ENCODE measurements at regions not wholly inside any gene's neighbourhood (a gene's known extent, or its start where the extent isn't known, plus 50 kb on each side); places are given as distances from the start of the nearest gene placed in this dataset.

- H3K36me3 Mint-ChIP-seq, result no peaks in the 10 kb centered on the region
- H3K27me3 Mint-ChIP-seq, result no peaks in the 10 kb centered on the region
- no peak for DNase-seq
- ChIA-PET POLR2A (ENCODE audit: partially characterized antibody) (no interaction called here), CTCF (ENCODE audit: partially characterized antibody) (no interaction called here)
- H3K27me3 ChIP-seq (ENCODE audit: insufficient read depth, low read length), result no peaks in the 10 kb centered on the region
- H3K4me1 ChIP-seq (ENCODE audit: insufficient read depth, low read length), result no peaks in the 10 kb centered on the region
- H3K36me3 ChIP-seq (ENCODE audit: insufficient read depth, low read length), result no peaks in the 10 kb centered on the region
- no peak overlapping the region for H3K4me3 Mint-ChIP-seq
- H3K4me1 Mint-ChIP-seq, result no peaks in the 10 kb centered on the region
- peaks cover 0 to 7% (median 3%) of the 10 kb centered on the region in 8 donors for H3K9me3 Mint-ChIP-seq
- intact Hi-C loops (cut with micrococcal nuclease), result no loop called here
- H3K27ac Mint-ChIP-seq, result no peak overlapping the region
- no peak overlapping the region for H3K27ac ChIP-seq (ENCODE audit: low read depth, low read length)
- no peaks in the 10 kb centered on the region for H3K9me3 ChIP-seq (ENCODE audit: control insufficient read depth in 1 of 2, low read length in 2 of 2)
- H3K4me3 ChIP-seq (ENCODE audit: low read length in 2 of 2), result no peak overlapping the region
Measured at GRCh38 chr12:85509857-85510256, 229.8 kb downstream of the ALX1 start.

GRCh38 chr12:85516039-85516438 is 236.0 kb downstream of the ALX1 start:
- intact Hi-C loops (cut with micrococcal nuclease), result no loop called here
- Mint-ChIP-seq H3K4me3 (no peak overlapping the region), H3K36me3 (no peaks in the 10 kb centered on the region), H3K9me3 (peaks cover 0 to 7% (median 1%) of the 10 kb centered on the region in 8 donors), H3K27ac (no peak overlapping the region), H3K4me1 (no peaks in the 10 kb centered on the region), H3K27me3 (no peaks in the 10 kb centered on the region)
- Histone ChIP-seq H3K27me3 (ENCODE audit: insufficient read depth, low read length) (no peaks in the 10 kb centered on the region), H3K9me3 (ENCODE audit: control insufficient read depth in 1 of 2, low read length in 2 of 2) (no peaks in the 10 kb centered on the region), H3K4me1 (ENCODE audit: insufficient read depth, low read length) (no peaks in the 10 kb centered on the region), H3K27ac (ENCODE audit: low read depth, low read length) (no peak overlapping the region), H3K4me3 (ENCODE audit: low read length in 2 of 2) (no peak overlapping the region), H3K36me3 (ENCODE audit: insufficient read depth, low read length) (no peaks in the 10 kb centered on the region)
- no peak for DNase-seq
- ChIA-PET POLR2A (ENCODE audit: partially characterized antibody) (no interaction called here), CTCF (ENCODE audit: partially characterized antibody) (no interaction called here)

GRCh38 chr12:85516667-85517325 is 236.8 kb downstream of the ALX1 start:
- H3K27me3 ChIP-seq (ENCODE audit: insufficient read depth, low read length), result no peaks in the 10 kb centered on the region
- intact Hi-C loops (cut with micrococcal nuclease), result no loop called here
- no peak overlapping the region for H3K27ac Mint-ChIP-seq
- no peaks in the 10 kb centered on the region for H3K36me3 Mint-ChIP-seq
- H3K4me1 Mint-ChIP-seq, result no peaks in the 10 kb centered on the region
- no peaks in the 10 kb centered on the region for H3K27me3 Mint-ChIP-seq
- H3K9me3 ChIP-seq (ENCODE audit: control insufficient read depth in 1 of 2, low read length in 2 of 2), result no peaks in the 10 kb centered on the region
- H3K9me3 Mint-ChIP-seq, result peaks cover 0 to 10% (median 3%) of the 10 kb centered on the region in 8 donors
- no peak overlapping the region for H3K27ac ChIP-seq (ENCODE audit: low read depth, low read length)
- CTCF ChIA-PET (ENCODE audit: partially characterized antibody), result no interaction called here
- DNase-seq, result no peak
- H3K36me3 ChIP-seq (ENCODE audit: insufficient read depth, low read length), result no peaks in the 10 kb centered on the region
- no peaks in the 10 kb centered on the region for H3K4me1 ChIP-seq (ENCODE audit: insufficient read depth, low read length)
- POLR2A ChIA-PET (ENCODE audit: partially characterized antibody), result no interaction called here
- H3K4me3 Mint-ChIP-seq, result no peak overlapping the region
- H3K4me3 ChIP-seq (ENCODE audit: low read length in 2 of 2), result no peak overlapping the region

GRCh38 chr12:85519163-85519562 is 239.1 kb downstream of the ALX1 start:
- ChIA-PET CTCF (ENCODE audit: partially characterized antibody) (no interaction called here), POLR2A (ENCODE audit: partially characterized antibody) (no interaction called here)
- H3K4me1 ChIP-seq (ENCODE audit: insufficient read depth, low read length), result no peaks in the 10 kb centered on the region
- H3K36me3 ChIP-seq (ENCODE audit: insufficient read depth, low read length), result no peaks in the 10 kb centered on the region
- intact Hi-C loops (cut with micrococcal nuclease), result no loop called here
- Mint-ChIP-seq H3K4me1 (no peaks in the 10 kb centered on the region), H3K36me3 (no peaks in the 10 kb centered on the region), H3K4me3 (no peak overlapping the region), H3K27me3 (no peaks in the 10 kb centered on the region), H3K27ac (no peak overlapping the region), H3K9me3 (peaks cover 0 to 9% (median 5%) of the 10 kb centered on the region in 8 donors)
- no peaks in the 10 kb centered on the region for H3K9me3 ChIP-seq (ENCODE audit: control insufficient read depth in 1 of 2, low read length in 2 of 2)
- no peak for DNase-seq
- H3K27ac ChIP-seq (ENCODE audit: low read depth, low read length), result no peak overlapping the region
- no peaks in the 10 kb centered on the region for H3K27me3 ChIP-seq (ENCODE audit: insufficient read depth, low read length)
- no peak overlapping the region for H3K4me3 ChIP-seq (ENCODE audit: low read length in 2 of 2)

GRCh38 chr12:85523197-85523596 is 243.2 kb downstream of the ALX1 start:
- Mint-ChIP-seq H3K9me3 (peaks cover 5 to 17% (median 12%) of the 10 kb centered on the region in 8 donors), H3K36me3 (no peaks in the 10 kb centered on the region), H3K27me3 (no peaks in the 10 kb centered on the region), H3K4me1 (no peaks in the 10 kb centered on the region), H3K4me3 (no peak overlapping the region), H3K27ac (no peak overlapping the region)
- Histone ChIP-seq H3K9me3 (ENCODE audit: control insufficient read depth in 1 of 2, low read length in 2 of 2) (no peaks in the 10 kb centered on the region), H3K27ac (ENCODE audit: low read depth, low read length) (no peak overlapping the region), H3K27me3 (ENCODE audit: insufficient read depth, low read length) (no peaks in the 10 kb centered on the region), H3K36me3 (ENCODE audit: insufficient read depth, low read length) (no peaks in the 10 kb centered on the region), H3K4me1 (ENCODE audit: insufficient read depth, low read length) (no peaks in the 10 kb centered on the region), H3K4me3 (ENCODE audit: low read length in 2 of 2) (no peak overlapping the region)
- no peak for DNase-seq
- CTCF ChIA-PET (ENCODE audit: partially characterized antibody), result no interaction called here
- intact Hi-C loops (cut with micrococcal nuclease), result no loop called here
- POLR2A ChIA-PET (ENCODE audit: partially characterized antibody), result no interaction called here

GRCh38 chr12:85527192-85527591 is 247.2 kb downstream of the ALX1 start:
- Mint-ChIP-seq H3K27me3 (no peaks in the 10 kb centered on the region), H3K36me3 (no peaks in the 10 kb centered on the region), H3K9me3 (peaks cover 2 to 13% (median 7%) of the 10 kb centered on the region in 8 donors), H3K4me3 (no peak overlapping the region), H3K4me1 (no peaks in the 10 kb centered on the region), H3K27ac (no peak overlapping the region)
- Histone ChIP-seq H3K27ac (ENCODE audit: low read depth, low read length) (no peak overlapping the region), H3K4me3 (ENCODE audit: low read length in 2 of 2) (no peak overlapping the region), H3K9me3 (ENCODE audit: control insufficient read depth in 1 of 2, low read length in 2 of 2) (no peaks in the 10 kb centered on the region), H3K4me1 (ENCODE audit: insufficient read depth, low read length) (no peaks in the 10 kb centered on the region), H3K36me3 (ENCODE audit: insufficient read depth, low read length) (no peaks in the 10 kb centered on the region), H3K27me3 (ENCODE audit: insufficient read depth, low read length) (no peaks in the 10 kb centered on the region)
- DNase-seq, result no peak
- CTCF ChIA-PET (ENCODE audit: partially characterized antibody), result no interaction called here
- intact Hi-C loops (cut with micrococcal nuclease), result no loop called here
- POLR2A ChIA-PET (ENCODE audit: partially characterized antibody), result no interaction called here

- Mint-ChIP-seq H3K4me1 (no peaks in the 10 kb centered on the region), H3K27me3 (no peaks in the 10 kb centered on the region), H3K9me3 (peaks cover 3 to 18% (median 10%) of the 10 kb centered on the region in 8 donors), H3K36me3 (no peaks in the 10 kb centered on the region), H3K4me3 (no peak overlapping the region), H3K27ac (no peak overlapping the region)
- Histone ChIP-seq H3K27me3 (ENCODE audit: insufficient read depth, low read length) (no peaks in the 10 kb centered on the region), H3K36me3 (ENCODE audit: insufficient read depth, low read length) (no peaks in the 10 kb centered on the region), H3K27ac (ENCODE audit: low read depth, low read length) (no peak overlapping the region), H3K9me3 (ENCODE audit: control insufficient read depth in 1 of 2, low read length in 2 of 2) (peaks cover 0 to 4% of the 10 kb centered on the region in 2 donors), H3K4me1 (ENCODE audit: insufficient read depth, low read length) (no peaks in the 10 kb centered on the region), H3K4me3 (ENCODE audit: low read length in 2 of 2) (no peak overlapping the region)
- POLR2A ChIA-PET (ENCODE audit: partially characterized antibody), result no interaction called here
- CTCF ChIA-PET (ENCODE audit: partially characterized antibody), result no interaction called here
- no peak for DNase-seq
- intact Hi-C loops (cut with micrococcal nuclease), result no loop called here
Measured at GRCh38 chr12:85529896-85530295, 249.9 kb downstream of the ALX1 start.

GRCh38 chr12:85530456-85530855 is 250.4 kb downstream of the ALX1 start:
- Mint-ChIP-seq H3K27ac (no peak overlapping the region), H3K4me1 (no peaks in the 10 kb centered on the region), H3K36me3 (no peaks in the 10 kb centered on the region), H3K9me3 (peaks cover 0 to 18% (median 7%) of the 10 kb centered on the region in 8 donors), H3K27me3 (no peaks in the 10 kb centered on the region), H3K4me3 (no peak overlapping the region)
- intact Hi-C loops (cut with micrococcal nuclease), result no loop called here
- Histone ChIP-seq H3K27ac (ENCODE audit: low read depth, low read length) (no peak overlapping the region), H3K36me3 (ENCODE audit: insufficient read depth, low read length) (no peaks in the 10 kb centered on the region), H3K4me1 (ENCODE audit: insufficient read depth, low read length) (no peaks in the 10 kb centered on the region), H3K9me3 (ENCODE audit: control insufficient read depth in 1 of 2, low read length in 2 of 2) (peaks cover 0 to 4% of the 10 kb centered on the region in 2 donors), H3K4me3 (ENCODE audit: low read length in 2 of 2) (no peak overlapping the region), H3K27me3 (ENCODE audit: insufficient read depth, low read length) (no peaks in the 10 kb centered on the region)
- CTCF ChIA-PET (ENCODE audit: partially characterized antibody), result no interaction called here
- POLR2A ChIA-PET (ENCODE audit: partially characterized antibody), result no interaction called here
- DNase-seq, result no peak
